ENCODE measurements at regions not wholly inside any gene's neighbourhood (a gene's known extent, or its start where the extent isn't known, plus 50 kb on each side); places are given as distances from the start of the nearest gene placed in this dataset.
A peak's percentile ranks its signal among the peaks of the same experiment; 100 is the strongest.
"Not testable (repeated sequence)": the region's sequence is repeated elsewhere in the genome, so short reads cannot be mapped to it uniquely, and the experiment has no call there.

GRCh38 chr2:18977409-18977808 is 381.0 kb downstream of the OSR1 start:
- no peak for DNase-seq

GRCh38 chr2:18976168-18976961 is 382.1 kb downstream of the OSR1 start:
- peak; percentile 35 for DNase-seq

- DNase-seq = no peak
Measured at GRCh38 chr2:18975506-18976167, 382.8 kb downstream of the OSR1 start.

- DNase-seq = no peak
Measured at GRCh38 chr2:18971628-18972027, 382.3 kb upstream of the NT5C1B start.

- no peak for DNase-seq
Measured at GRCh38 chr2:18971069-18971378, 381.7 kb upstream of the NT5C1B start.

GRCh38 chr2:18966131-18966530 is 376.8 kb upstream of the NT5C1B start:
- no peak for DNase-seq

GRCh38 chr2:18963739-18964256 is 374.4 kb upstream of the NT5C1B start:
- DNase-seq = not testable (repeated sequence)

- DNase-seq = no peak
Measured at GRCh38 chr2:18961991-18962421, 372.6 kb upstream of the NT5C1B start.

- no peak for DNase-seq
Measured at GRCh38 chr2:18959952-18960717, 370.8 kb upstream of the NT5C1B start.

GRCh38 chr2:18959200-18959599 is 369.8 kb upstream of the NT5C1B start:
- no peak for DNase-seq

- no peak for DNase-seq
Measured at GRCh38 chr2:18957909-18958308, 368.5 kb upstream of the NT5C1B start.

GRCh38 chr2:18950361-18950851 is 361.0 kb upstream of the NT5C1B start:
- no peak for DNase-seq

GRCh38 chr2:18949871-18950270 is 360.5 kb upstream of the NT5C1B start:
- DNase-seq = no peak

- DNase-seq = no peak
Measured at GRCh38 chr2:18940184-18940583, 350.8 kb upstream of the NT5C1B start.

GRCh38 chr2:18939740-18940139 is 350.4 kb upstream of the NT5C1B start:
- not testable (repeated sequence) for DNase-seq

GRCh38 chr2:18934886-18935285 is 345.5 kb upstream of the NT5C1B start:
- DNase-seq = no peak

- no peak for DNase-seq
Measured at GRCh38 chr2:18932853-18933252, 343.5 kb upstream of the NT5C1B start.

GRCh38 chr2:18930971-18931370 is 341.6 kb upstream of the NT5C1B start:
- no peak for DNase-seq

GRCh38 chr2:18927525-18928232 is 338.3 kb upstream of the NT5C1B start:
- no peak for DNase-seq

GRCh38 chr2:18926631-18927524 is 337.5 kb upstream of the NT5C1B start:
- DNase-seq = no peak

GRCh38 chr2:18925296-18925695 is 335.9 kb upstream of the NT5C1B start:
- DNase-seq = no peak

- no peak for DNase-seq
Measured at GRCh38 chr2:18924886-18925285, 335.5 kb upstream of the NT5C1B start.
